HUES48 (cell line): ENCODE measurements at regions not wholly inside any gene's neighbourhood (a gene's known extent, or its start where the extent isn't known, plus 50 kb on each side); places are given as distances from the start of the nearest gene placed in this dataset.
"Not testable (repeated sequence)": the region's sequence is repeated elsewhere in the genome, so short reads cannot be mapped to it uniquely, and the experiment has no call there.

Experiments used
- H3K27ac ChIP-seq: one replicate; pipeline ENCODE4 v1.7.0; 2013; ENCODE audit warnings: low read depth, low read length, inconsistent platforms
- H3K27me3 ChIP-seq: 2 replicates; pipeline ENCODE4 v1.6.1; 2013; ENCODE audit warnings: mild to moderate bottlenecking, low read length; ENCODE audit not compliant: control insufficient read depth, insufficient read depth
- H3K36me3 ChIP-seq: 2 replicates; pipeline ENCODE4 v1.6.1; 2013; ENCODE audit warnings: low read length; ENCODE audit not compliant: control insufficient read depth, insufficient read depth
- H3K4me1 ChIP-seq: 2 replicates; pipeline ENCODE4 v1.6.1; 2013; ENCODE audit warnings: mild to moderate bottlenecking, low read length; ENCODE audit not compliant: control insufficient read depth, insufficient read depth
- H3K4me3 ChIP-seq: 2 replicates; pipeline ENCODE4 v1.5.1; 2013; ENCODE audit warnings: mild to moderate bottlenecking, low read depth, low read length
- H3K9ac ChIP-seq: 2 replicates; pipeline ENCODE4 v1.6.1; 2013; ENCODE audit warnings: mild to moderate bottlenecking, low read depth, low read length, moderate library complexity
- H3K9me3 ChIP-seq: 2 replicates; pipeline ENCODE4 v1.6.1; 2013; ENCODE audit warnings: low read length; ENCODE audit not compliant: control insufficient read depth, insufficient read depth

DNA sequence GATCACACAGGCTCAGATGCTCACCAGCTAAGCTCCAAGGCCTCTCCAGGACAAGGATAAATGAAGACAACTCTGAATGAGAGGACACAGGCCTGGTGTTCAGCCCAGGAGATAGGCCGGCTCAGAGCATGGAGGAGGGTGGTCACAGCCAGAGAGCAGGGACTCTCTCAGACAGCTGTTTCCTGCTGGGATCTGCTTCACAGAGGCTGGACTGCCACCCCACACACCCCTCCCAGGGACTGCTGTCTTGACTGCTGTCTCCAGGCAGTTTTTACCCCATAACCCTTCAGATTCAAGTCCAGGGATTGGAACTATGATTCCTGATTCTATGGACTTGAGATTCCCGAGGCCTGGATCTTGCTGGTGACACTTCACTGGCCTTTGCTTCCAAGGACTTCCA is 89.0 kb downstream of the SMIM20 start:
- H3K36me3 ChIP-seq, result no peaks in the 10 kb centered on the region
- H3K9ac ChIP-seq, result no peak overlapping the region
- peaks cover 4% of the 10 kb centered on the region; the same call in 1 of the 2 replicates for H3K4me1 ChIP-seq
- H3K27me3 ChIP-seq, result no peaks in the 10 kb centered on the region
- H3K27ac ChIP-seq, result no peak overlapping the region
- H3K9me3 ChIP-seq, result no peaks in the 10 kb centered on the region
- no peak overlapping the region for H3K4me3 ChIP-seq

DNA sequence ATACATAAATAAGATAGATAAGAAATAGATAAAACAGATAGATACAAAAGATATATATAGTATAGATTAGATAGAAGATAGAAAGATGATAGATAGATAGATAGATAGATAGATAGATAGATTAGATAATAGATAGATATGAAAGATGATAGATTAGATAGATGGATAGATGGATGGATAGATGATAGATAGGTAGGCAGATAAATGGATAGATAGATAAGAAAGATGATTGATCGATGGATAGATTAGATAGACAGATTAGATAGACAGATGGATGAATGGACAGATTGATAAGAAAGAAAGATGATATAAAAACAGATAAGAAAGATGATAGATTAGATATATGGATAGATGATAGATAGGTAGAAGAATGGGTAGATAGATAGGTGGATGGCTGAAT is 90.3 kb downstream of the SMIM20 start:
- Histone ChIP-seq H3K4me1 (peaks cover 4% of the 10 kb centered on the region; the same call in 1 of the 2 replicates), H3K36me3 (no peaks in the 10 kb centered on the region), H3K4me3 (no peak overlapping the region), H3K9ac (no peak overlapping the region), H3K27me3 (no peaks in the 10 kb centered on the region), H3K9me3 (peaks cover 4% of the 10 kb centered on the region; the same call in 1 of the 2 replicates), H3K27ac (no peak overlapping the region)

DNA sequence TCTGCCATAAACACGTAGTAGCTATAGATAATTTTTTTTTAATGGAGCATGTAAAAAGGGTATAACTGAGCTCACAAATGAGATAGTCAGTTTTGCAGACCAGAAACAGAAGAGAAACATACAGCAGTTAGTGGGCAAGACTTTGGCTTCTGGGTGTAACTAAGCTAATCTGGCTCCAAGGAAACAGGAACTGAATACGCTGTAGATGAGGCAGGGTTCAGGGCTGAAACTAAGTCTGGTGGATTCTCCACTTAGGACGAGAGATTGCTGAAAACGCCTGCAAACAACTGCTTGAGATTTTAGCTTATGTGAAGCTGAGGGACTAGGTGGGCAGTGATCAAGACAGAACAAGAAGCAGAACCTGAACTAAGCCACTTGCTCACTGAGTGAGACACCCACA is 91.7 kb downstream of the SMIM20 start:
- Histone ChIP-seq H3K9ac (no peak overlapping the region), H3K4me1 (peaks cover 2% of the 10 kb centered on the region; the same call in 1 of the 2 replicates), H3K27me3 (no peaks in the 10 kb centered on the region), H3K4me3 (no peak overlapping the region), H3K9me3 (peaks cover 4% of the 10 kb centered on the region; the same call in 1 of the 2 replicates), H3K27ac (no peak overlapping the region), H3K36me3 (no peaks in the 10 kb centered on the region)

DNA sequence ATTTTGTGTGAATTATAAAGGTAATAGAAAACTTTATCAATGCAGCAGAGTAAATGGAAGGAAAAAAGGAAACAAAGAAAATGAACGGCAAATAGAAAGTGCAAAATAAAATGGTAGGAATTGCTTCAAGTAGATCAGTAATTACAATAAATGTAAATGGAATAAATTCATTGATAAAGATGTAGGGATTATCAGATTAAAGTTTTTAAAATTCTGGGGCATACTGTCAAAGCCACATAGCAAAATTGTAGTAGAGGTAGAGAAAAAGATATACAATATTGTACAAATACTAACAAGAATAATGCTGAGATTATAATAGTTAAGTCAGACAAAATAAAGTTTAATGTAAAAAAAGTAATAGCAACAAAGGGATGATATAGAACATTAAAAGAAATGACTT is 94.7 kb downstream of the SMIM20 start:
- Histone ChIP-seq H3K9me3 (peaks cover 4% of the 10 kb centered on the region; the same call in 1 of the 2 replicates), H3K9ac (no peak overlapping the region), H3K36me3 (no peaks in the 10 kb centered on the region), H3K27ac (no peak overlapping the region), H3K4me1 (no peaks in the 10 kb centered on the region), H3K4me3 (no peak overlapping the region), H3K27me3 (no peaks in the 10 kb centered on the region)

DNA sequence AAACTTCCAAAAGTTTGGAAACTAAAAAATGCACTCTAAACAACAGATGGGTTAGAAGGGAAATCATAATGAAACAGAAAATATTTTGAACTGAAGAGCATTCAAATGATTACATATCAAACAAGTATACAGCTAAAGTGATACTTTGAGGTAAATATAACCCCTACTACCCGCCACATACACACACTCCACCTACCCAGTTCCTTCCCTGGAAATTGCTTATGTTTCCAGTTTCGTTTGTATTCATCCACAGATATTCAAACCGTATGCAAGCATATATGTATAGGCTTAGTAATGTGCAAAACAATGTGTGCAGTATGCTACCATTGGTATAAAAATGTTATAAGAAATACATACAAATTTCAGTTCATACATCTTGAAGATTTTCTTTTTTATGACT is 95.5 kb downstream of the SMIM20 start:
- Histone ChIP-seq H3K9me3 (peaks cover 4% of the 10 kb centered on the region; the same call in 1 of the 2 replicates), H3K4me3 (no peak overlapping the region), H3K4me1 (0 out of 2 replicates have a peak, but pooled peaks cover 3% of the 10 kb centered on the region), H3K36me3 (no peaks in the 10 kb centered on the region), H3K27ac (no peak overlapping the region), H3K9ac (no peak overlapping the region), H3K27me3 (no peaks in the 10 kb centered on the region)

GRCh38 chr4:26010304-26010703 is 96.3 kb downstream of the SMIM20 start:
- Histone ChIP-seq H3K27ac (no peak overlapping the region), H3K4me3 (no peak overlapping the region), H3K36me3 (no peaks in the 10 kb centered on the region), H3K9me3 (peaks cover 4% of the 10 kb centered on the region; the same call in 1 of the 2 replicates), H3K27me3 (no peaks in the 10 kb centered on the region), H3K4me1 (0 out of 2 replicates have a peak, but pooled peaks cover 3% of the 10 kb centered on the region), H3K9ac (no peak overlapping the region)

DNA sequence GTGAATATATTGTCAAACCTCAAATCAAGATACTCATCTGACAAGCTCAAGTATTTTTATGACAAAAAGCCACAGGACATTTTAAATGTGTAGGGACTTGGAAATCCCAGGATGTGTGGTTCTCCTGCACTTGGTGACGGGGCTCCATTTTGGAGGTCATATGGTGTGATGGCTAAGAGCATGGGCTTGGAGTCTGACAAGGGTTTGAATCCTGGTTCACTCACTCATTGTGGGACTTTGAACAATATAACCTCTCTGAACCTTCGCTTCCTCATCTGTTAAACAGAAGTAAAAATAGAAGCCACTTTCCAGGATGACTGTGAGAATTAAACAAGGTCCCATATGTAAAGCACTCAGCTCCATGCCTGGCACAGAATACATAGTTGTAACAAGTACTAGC is 99.6 kb downstream of the SMIM20 start:
- H3K27ac ChIP-seq, result no peak overlapping the region
- H3K4me3 ChIP-seq, result no peak overlapping the region
- no peaks in the 10 kb centered on the region for H3K27me3 ChIP-seq
- H3K36me3 ChIP-seq, result no peaks in the 10 kb centered on the region
- peaks cover 2% of the 10 kb centered on the region; the same call in 1 of the 2 replicates for H3K9me3 ChIP-seq
- H3K4me1 ChIP-seq, result 0 out of 2 replicates have a peak, but pooled peaks cover 3% of the 10 kb centered on the region
- H3K9ac ChIP-seq, result no peak overlapping the region

DNA sequence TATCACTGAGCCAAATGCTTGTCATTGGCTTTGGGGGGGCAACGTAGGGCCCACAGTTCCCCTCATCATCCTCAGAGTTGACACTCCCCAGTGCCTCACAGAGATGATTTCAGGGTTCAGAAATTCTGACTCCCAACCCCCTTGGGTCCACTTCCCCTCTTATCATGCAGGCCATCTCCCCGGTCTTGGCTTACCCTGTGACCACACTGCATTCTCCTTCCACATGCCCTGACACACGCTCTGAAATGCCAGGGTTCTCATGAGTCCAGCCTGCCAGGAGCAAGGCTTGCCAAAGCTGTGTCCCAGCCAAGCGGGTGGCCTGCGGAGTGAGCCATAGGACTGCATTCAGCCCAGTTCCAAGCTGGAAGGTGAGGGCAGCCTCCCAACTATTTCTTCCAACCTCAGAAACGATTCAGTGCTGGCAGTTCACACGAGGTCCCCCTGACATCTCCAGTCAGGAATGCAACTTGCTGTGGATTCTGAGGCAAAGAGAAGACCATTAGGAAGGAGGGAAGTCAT is 101.2 kb downstream of the SMIM20 start:
- Histone ChIP-seq H3K4me3 (no peak overlapping the region), H3K9me3 (no peaks in the 10 kb centered on the region), H3K27me3 (no peaks in the 10 kb centered on the region), H3K4me1 (0 out of 2 replicates have a peak, but pooled peaks cover 3% of the 10 kb centered on the region), H3K9ac (no peak overlapping the region), H3K36me3 (no peaks in the 10 kb centered on the region), H3K27ac (no peak overlapping the region)

- Histone ChIP-seq H3K4me3 (no peak overlapping the region), H3K27ac (no peak overlapping the region), H3K9me3 (no peaks in the 10 kb centered on the region)
Observed at GRCh38 chr4:26015906-26016305, 101.9 kb downstream of the SMIM20 start.

DNA sequence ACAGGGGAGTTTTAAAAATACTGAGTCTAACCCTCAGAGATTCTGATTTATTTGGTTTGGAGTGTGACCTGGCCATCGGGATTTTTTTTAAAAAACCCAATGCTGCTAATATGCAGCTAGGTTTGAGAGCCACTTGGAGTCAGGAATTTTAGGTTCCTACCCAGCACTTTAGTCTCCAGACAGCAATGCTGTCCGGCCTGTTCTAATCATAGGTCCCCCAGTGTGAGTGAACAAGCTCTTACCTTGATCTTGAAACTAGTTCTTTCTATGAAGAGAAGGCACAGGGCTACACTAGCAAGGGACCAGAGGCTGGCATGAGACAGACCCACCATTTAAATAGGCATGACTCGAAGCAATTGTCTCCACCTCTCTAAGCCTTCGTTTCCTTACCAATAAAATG is 103.5 kb downstream of the SMIM20 start:
- Histone ChIP-seq H3K9me3 (no peaks in the 10 kb centered on the region), H3K9ac (no peak overlapping the region), H3K36me3 (no peaks in the 10 kb centered on the region), H3K4me1 (0 out of 2 replicates have a peak, but pooled peaks cover 3% of the 10 kb centered on the region), H3K27me3 (no peaks in the 10 kb centered on the region), H3K27ac (no peak overlapping the region), H3K4me3 (no peak overlapping the region)

More at GRCh38 chr4:26015906-26016305, 101.9 kb downstream of the SMIM20 start:
- Histone ChIP-seq H3K36me3 (no peaks in the 10 kb centered on the region), H3K27me3 (no peaks in the 10 kb centered on the region), H3K9ac (no peak overlapping the region), H3K4me1 (0 out of 2 replicates have a peak, but pooled peaks cover 3% of the 10 kb centered on the region)

GRCh38 chr4:26017961-26018700 is 104.1 kb downstream of the SMIM20 start:
- H3K4me3 ChIP-seq, H3K27me3 ChIP-seq, H3K4me1 ChIP-seq, H3K9ac ChIP-seq, H3K27ac ChIP-seq, H3K36me3 ChIP-seq, H3K9me3 ChIP-seq: not testable (repeated sequence)
